MM.1S (cell line): ENCODE measurements at regions not wholly inside any gene's neighbourhood (a gene's known extent, or its start where the extent isn't known, plus 50 kb on each side); places are given as distances from the start of the nearest gene placed in this dataset.

Experiments
- CTCF ChIP-seq: fragments of 300-600 bp; sonication (generic); IDR thresholded peaks from 2 replicates; pipeline ENCODE4 v1.5.1; 2016; ENCODE audit warnings: antibody characterized with exemption, low read length, mixed read lengths
- EZH2 ChIP-seq: fragments of 300-600 bp; sonication (generic); optimal IDR thresholded peaks from 2 replicates; pipeline ENCODE3; 2017; ENCODE audit warnings: low read depth, mild to moderate bottlenecking, antibody characterized with exemption, low read length, mixed read lengths
- EZH2phosphoT487 ChIP-seq: fragments of 300-600 bp; sonication (generic); IDR thresholded peaks from 2 replicates; pipeline ENCODE4 v1.6.1; 2018; ENCODE audit warnings: antibody characterized with exemption, low read length

GRCh38 chr1:224867715-224868114 lies 61.8 kb upstream of the DNAH14 start:
- TF ChIP-seq EZH2, result no peak
- TF ChIP-seq CTCF, result no peak
- TF ChIP-seq EZH2phosphoT487, result no peak
